IMR-90 (cell line): ENCODE measurements at regions not wholly inside any gene's neighbourhood (a gene's known extent, or its start where the extent isn't known, plus 50 kb on each side); places are given as distances from the start of the nearest gene placed in this dataset.

Source experiments
- ATAC-seq: fragments of 200-7000 bp; cut with Tn5 transposase; 2 replicates; pipeline ENCODE4 v1.9.1; 2020; ENCODE audit warnings: low read depth, mild to moderate bottlenecking, moderate library complexity
- BruUV-seq: library from RNA; stranded (reverse); fragments of 400-500 nt; replicated peaks from 2 replicates; lab custom pipeline; 2021; lab: Mats Ljungman, UMichigan
- CTCF ChIA-PET: fragments of 300-600 bp; formaldehyde crosslinking; extraction: SDS; loops from one replicate; lab custom pipeline; 2021; ENCODE audit warnings: antibody characterized with exemption; lab: Yijun Ruan, JAX
- POLR2A ChIA-PET: fragments of 300-600 bp; sonication (Branson Sonifier 250); formaldehyde crosslinking; loops from one replicate; lab custom pipeline; 2022; ENCODE audit warnings: antibody characterized with exemption; ENCODE audit not compliant: unreplicated experiment; lab: Charles Lee
- DNase-seq: peaks from one replicate; pipeline ENCODE4 v3.0.0; 2013
- H2AFZ ChIP-seq: replicated peaks from 2 replicates; pipeline ENCODE3; 2013; ENCODE audit warnings: low read length, mild to moderate bottlenecking; ENCODE audit not compliant: poor library complexity
- H2AK5ac ChIP-seq: 2 replicates; pipeline ENCODE4 v1.6.1; 2013; ENCODE audit warnings: low read depth, low read length, inconsistent platforms
- H2AK9ac ChIP-seq: replicated peaks from 2 replicates; pipeline ENCODE3; 2013; ENCODE audit warnings: mild to moderate bottlenecking, low read depth, low read length, moderate library complexity; ENCODE audit not compliant: poor library complexity
- H2BK120ac ChIP-seq: 2 replicates; pipeline ENCODE4 v1.6.1; 2013; ENCODE audit warnings: low read depth, low read length, inconsistent platforms
- H2BK15ac ChIP-seq: 3 replicates; pipeline ENCODE4 v1.6.1; 2013; ENCODE audit warnings: low read depth, low read length, inconsistent platforms
- H2BK20ac ChIP-seq: 2 replicates; pipeline ENCODE4 v1.6.1; 2013; ENCODE audit warnings: low read depth, mild to moderate bottlenecking, inconsistent platforms, low read length, moderate library complexity
- H2BK5ac ChIP-seq: 2 replicates; pipeline ENCODE4 v1.6.1; 2013; ENCODE audit warnings: mild to moderate bottlenecking, low read depth, low read length, inconsistent platforms; ENCODE audit not compliant: poor library complexity, severe bottlenecking
- H3K14ac ChIP-seq: replicated peaks from 2 replicates; pipeline ENCODE4 v1.6.1; 2013; ENCODE audit warnings: low read depth, low read length, inconsistent platforms
- H3K18ac ChIP-seq: 2 replicates; pipeline ENCODE4 v1.6.1; 2013; ENCODE audit warnings: low read depth, low read length, control low read depth
- H3K23ac ChIP-seq: 2 replicates; pipeline ENCODE4 v1.6.1; 2013; ENCODE audit warnings: low read depth, low read length, inconsistent platforms
- H3K27ac ChIP-seq: 2 replicates; pipeline ENCODE4 v1.5.1; 2013; ENCODE audit warnings: mild to moderate bottlenecking, control low read depth, low read length; ENCODE audit not compliant: insufficient read depth
- H3K27me3 ChIP-seq: 2 replicates; pipeline ENCODE4 v1.6.1; 2013; ENCODE audit warnings: low read length; ENCODE audit not compliant: control insufficient read depth, insufficient read depth
- H3K36me3 ChIP-seq: 2 replicates; pipeline ENCODE4 v1.6.1; 2013; ENCODE audit warnings: low read length, mixed read lengths; ENCODE audit not compliant: control insufficient read depth, insufficient read depth
- H3K4ac ChIP-seq: 2 replicates; pipeline ENCODE4 v1.6.1; 2013; ENCODE audit warnings: low read depth, low read length, inconsistent platforms
- H3K4me1 ChIP-seq: 2 replicates; pipeline ENCODE4 v1.6.1; 2013; ENCODE audit warnings: low read length, mixed read lengths; ENCODE audit not compliant: control insufficient read depth, insufficient read depth
- H3K4me2 ChIP-seq: 2 replicates; pipeline ENCODE4 v1.6.1; 2013; ENCODE audit warnings: low read depth, mild to moderate bottlenecking, control low read depth, low read length, moderate library complexity
- H3K4me3 ChIP-seq: 2 replicates; pipeline ENCODE4 v1.5.1; 2013; ENCODE audit warnings: low read depth, mild to moderate bottlenecking, control low read depth, low read length, moderate library complexity; ENCODE audit not compliant: insufficient read depth
- H3K56ac ChIP-seq: 2 replicates; pipeline ENCODE4 v1.6.1; 2013; ENCODE audit warnings: low read length, inconsistent platforms; ENCODE audit not compliant: insufficient read depth; ENCODE audit errors: extremely low read depth
- H3K79me1 ChIP-seq, 2 experiments: 2 replicates each; pipeline ENCODE4 v1.6.1; 2013; ENCODE audit warnings: low read length in 2 of 2, inconsistent platforms in 1 of 2, low read depth in 1 of 2
- H3K9ac ChIP-seq: 2 replicates; pipeline ENCODE4 v1.6.1; 2013; ENCODE audit warnings: low read depth, low read length, control low read depth
- H3K9me1 ChIP-seq: 2 replicates; pipeline ENCODE4 v1.6.1; 2013; ENCODE audit warnings: low read length, inconsistent platforms; ENCODE audit not compliant: insufficient read depth
- H3K9me3 ChIP-seq: 2 replicates; pipeline ENCODE4 v1.6.1; 2013; ENCODE audit warnings: low read length; ENCODE audit not compliant: control insufficient read depth, insufficient read depth
- H4K20me1 ChIP-seq: 2 replicates; pipeline ENCODE4 v1.6.1; 2013; ENCODE audit warnings: low read length, inconsistent platforms; ENCODE audit not compliant: insufficient read depth
- H4K5ac ChIP-seq: 2 replicates; pipeline ENCODE4 v1.6.1; 2013; ENCODE audit warnings: mild to moderate bottlenecking, low read depth, low read length, control low read depth
- H4K8ac ChIP-seq, 2 experiments: 2 replicates each; pipeline ENCODE4 v1.6.1; 2013; ENCODE audit warnings: low read depth in 2 of 2, low read length in 2 of 2, control low read depth in 1 of 2, inconsistent platforms in 1 of 2
- H4K91ac ChIP-seq: 2 replicates; pipeline ENCODE4 v1.6.1; 2013; ENCODE audit warnings: low read depth, low read length, inconsistent platforms; ENCODE audit not compliant: insufficient read depth
- BHLHE40 ChIP-seq: fragments of 150-350 bp; IDR thresholded peaks from 2 replicates; pipeline ENCODE4 v1.6.1; 2016; ENCODE audit warnings: mild to moderate bottlenecking, low read depth, low read length
- CHD1 ChIP-seq: IDR thresholded peaks from 2 replicates; pipeline ENCODE4 v1.6.1; 2012; ENCODE audit warnings: low read depth, low read length, improper control_type of control experiment
- CTCF ChIP-seq: conservative IDR thresholded peaks from 2 replicates; pipeline ENCODE4 v1.5.1; 2012; ENCODE audit warnings: mild to moderate bottlenecking, low read depth, low read length, improper control_type of control experiment
- FOS ChIP-seq: fragments of 150-350 bp; IDR thresholded peaks from 2 replicates; pipeline ENCODE4 v1.6.1; 2016; ENCODE audit warnings: low read depth, low read length
- MAFK ChIP-seq: IDR thresholded peaks from 2 replicates; pipeline ENCODE4 v1.6.1; 2012; ENCODE audit warnings: low read depth, low read length, improper control_type of control experiment
- MXI1 ChIP-seq: IDR thresholded peaks from 2 replicates; pipeline ENCODE4 v1.6.1; 2012; ENCODE audit warnings: low read depth, mild to moderate bottlenecking, low read length, moderate library complexity, borderline replicate concordance
- POLR2A ChIP-seq: IDR thresholded peaks from 2 replicates; pipeline ENCODE4 v1.6.1; 2012; ENCODE audit warnings: mild to moderate bottlenecking, low read depth, low read length
- RAD21 ChIP-seq: IDR thresholded peaks from 2 replicates; pipeline ENCODE4 v1.6.1; 2012; ENCODE audit warnings: low read length, improper control_type of control experiment
- RCOR1 ChIP-seq: IDR thresholded peaks from 2 replicates; pipeline ENCODE4 v1.6.1; 2012; ENCODE audit warnings: mild to moderate bottlenecking, low read length, improper control_type of control experiment; ENCODE audit not compliant: insufficient replicate concordance
- RFX5 ChIP-seq: IDR thresholded peaks from 2 replicates; pipeline ENCODE4 v1.8.0; 2012; ENCODE audit warnings: low read depth, mild to moderate bottlenecking, low read length, moderate library complexity
- SMC3 ChIP-seq: fragments of 150-350 bp; IDR thresholded peaks from 2 replicates; pipeline ENCODE4 v1.6.1; 2016; ENCODE audit warnings: low read depth, mild to moderate bottlenecking, antibody characterized with exemption, low read length, moderate library complexity
- USF2 ChIP-seq: fragments of 150-350 bp; IDR thresholded peaks from 2 replicates; pipeline ENCODE4 v1.6.1; 2017; ENCODE audit warnings: mild to moderate bottlenecking, antibody characterized with exemption, low read length, low read depth
- WGBS, 2 experiments: methylation state at CpG; one replicate each; pipeline versions ENCODE4 v1.1.5 to v1.1.7; 2013; ENCODE audit warnings: missing lambda C conversion rate in 2 of 2; ENCODE audit not compliant: insufficient read length in 1 of 2; ENCODE audit errors: extremely low coverage in 2 of 2; 5-methylcytosine and 5-hydroxymethylcytosine counted together
- dilution Hi-C: fragments of 300-500 bp; cut with HindIII; formaldehyde crosslinking; loops from one replicate; pipeline ENCODE4 v1.14.3; 2018; ENCODE audit warnings: low sequenced_read_pairs; ENCODE audit not compliant: unreplicated experiment
- in situ Hi-C: fragments of 300-500 bp; cut with MboI; formaldehyde crosslinking; loops from 3 replicates; pipeline ENCODE4 v1.14.3; 2019; ENCODE audit warnings: low sequenced_read_pairs, inconsistent platforms, mixed read lengths
- intact Hi-C: fragments of 100-400 bp; cut with micrococcal nuclease; formaldehyde crosslinking; loops from 2 replicates; pipeline ENCODE4 v1.10.0; 2022
- TF ChIP-seq, protein P1 (sequence below): fragments of 150-350 bp; IDR thresholded peaks from 2 replicates; pipeline ENCODE4 v1.6.1; 2016; ENCODE audit warnings: low read depth, mild to moderate bottlenecking, low read length, moderate library complexity, borderline replicate concordance

DNA sequence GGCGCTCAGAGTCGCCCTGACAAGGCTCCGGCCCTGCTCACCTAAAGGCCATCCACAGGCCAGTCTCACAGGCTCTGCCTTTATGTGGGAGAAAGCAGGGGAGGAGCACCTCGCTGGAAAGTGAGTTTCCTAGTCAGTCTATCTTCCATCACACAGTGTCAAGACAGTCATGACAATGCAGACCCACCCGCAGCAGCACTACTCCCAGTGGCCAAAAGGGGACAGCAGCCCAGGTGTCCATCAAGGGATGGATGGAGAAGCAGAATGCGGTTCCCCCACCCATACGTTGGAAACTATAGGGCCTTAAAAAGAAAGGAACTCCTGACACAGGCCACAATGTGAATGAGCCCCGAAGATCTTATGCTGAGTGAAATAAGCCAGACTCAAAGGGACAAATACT lies 226.8 kb downstream of the ENGASE start:
- Histone ChIP-seq H3K4me3 (no peak overlapping the region), H3K56ac (no peak overlapping the region), H3K4me2 (no peak overlapping the region), H2BK120ac (no peak overlapping the region), H2AK5ac (no peak overlapping the region), H4K8ac (no peak overlapping the region), H2BK15ac (no peak overlapping the region), H2AK9ac (no peak overlapping the region), H4K91ac (no peak overlapping the region), H4K20me1 (no peaks in the 10 kb centered on the region), H3K4me1 (no peaks in the 10 kb centered on the region), H3K4ac (no peak overlapping the region), H3K9me3 (no peaks in the 10 kb centered on the region), H2AFZ (no peak overlapping the region), H3K23ac (no peak overlapping the region), H3K14ac (no peak overlapping the region), H3K27ac (no peak overlapping the region), H2BK5ac (no peak overlapping the region), H3K27me3 (peaks cover 9% of the 10 kb centered on the region), H3K9me1 (no peaks in the 10 kb centered on the region), H4K5ac (no peak overlapping the region), H3K36me3 (no peaks in the 10 kb centered on the region), H2BK20ac (no peak overlapping the region), H3K9ac (no peak overlapping the region), H3K18ac (no peak overlapping the region), H3K79me1 (no peaks in the 10 kb centered on the region)
- no TSS peak for BruUV-seq
- in situ Hi-C loops (no loop called here), dilution Hi-C loops (no loop called here), intact Hi-C loops (no loop called here)
- 0% methylated on average over 1 of the region's 8 CpGs; no CpG with 5 or more reads in 1 of the 2 experiments for WGBS, 2 experiments
- no peak for TF ChIP-seq RCOR1
- no peak for TF ChIP-seq SMC3
- TF ChIP-seq RFX5 = no peak
- TF ChIP-seq USF2 = no peak
- no peak for TF ChIP-seq RAD21
- TF ChIP-seq MAFK = no peak
- no peak for TF ChIP-seq BHLHE40
- TF ChIP-seq, protein P1, sequence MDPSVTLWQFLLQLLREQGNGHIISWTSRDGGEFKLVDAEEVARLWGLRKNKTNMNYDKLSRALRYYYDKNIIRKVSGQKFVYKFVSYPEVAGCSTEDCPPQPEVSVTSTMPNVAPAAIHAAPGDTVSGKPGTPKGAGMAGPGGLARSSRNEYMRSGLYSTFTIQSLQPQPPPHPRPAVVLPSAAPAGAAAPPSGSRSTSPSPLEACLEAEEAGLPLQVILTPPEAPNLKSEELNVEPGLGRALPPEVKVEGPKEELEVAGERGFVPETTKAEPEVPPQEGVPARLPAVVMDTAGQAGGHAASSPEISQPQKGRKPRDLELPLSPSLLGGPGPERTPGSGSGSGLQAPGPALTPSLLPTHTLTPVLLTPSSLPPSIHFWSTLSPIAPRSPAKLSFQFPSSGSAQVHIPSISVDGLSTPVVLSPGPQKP = no peak
- no peak for TF ChIP-seq CTCF
- TF ChIP-seq CHD1 = no peak
- TF ChIP-seq POLR2A = no peak
- TF ChIP-seq MXI1 = no peak
- no peak for TF ChIP-seq FOS
- ChIA-PET CTCF (no interaction called here), POLR2A (no interaction called here)
- DNase-seq (no peak), ATAC-seq (no peak)
